ENCODE measurements at regions not wholly inside any gene's neighbourhood (a gene's known extent, or its start where the extent isn't known, plus 50 kb on each side); places are given as distances from the start of the nearest gene placed in this dataset.
A peak's percentile ranks its signal among the peaks of the same experiment; 100 is the strongest.

- no peak for DNase-seq
Measured at GRCh38 chr9:69955536-69956355, 87.9 kb upstream of the MAMDC2 start.

- DNase-seq: no peak
Measured at GRCh38 chr9:69961843-69962242, 81.8 kb upstream of the MAMDC2 start.

GRCh38 chr9:69963803-69964202 lies 79.8 kb upstream of the MAMDC2 start:
- DNase-seq: no peak

- DNase-seq: no peak
Measured at GRCh38 chr9:69964446-69964845, 79.2 kb upstream of the MAMDC2 start.

- DNase-seq: no peak
Measured at GRCh38 chr9:69965416-69966145, 78.1 kb upstream of the MAMDC2 start.

- no peak for DNase-seq
Measured at GRCh38 chr9:69967344-69967743, 76.3 kb upstream of the MAMDC2 start.

- no peak for DNase-seq
Measured at GRCh38 chr9:69970001-69970533, 73.6 kb upstream of the MAMDC2 start.

- peak; percentile 45 for DNase-seq
Measured at GRCh38 chr9:69971643-69972449, 71.8 kb upstream of the MAMDC2 start.

- DNase-seq: no peak
Measured at GRCh38 chr9:69975681-69976080, 68.0 kb upstream of the MAMDC2 start.

- peak; percentile 54 for DNase-seq
Measured at GRCh38 chr9:69976152-69976551, 67.5 kb upstream of the MAMDC2 start.

GRCh38 chr9:69980041-69980440 lies 63.6 kb upstream of the MAMDC2 start:
- DNase-seq: no peak

- no peak for DNase-seq
Measured at GRCh38 chr9:69980591-69980990, 63.1 kb upstream of the MAMDC2 start.

GRCh38 chr9:69981686-69982445 lies 61.8 kb upstream of the MAMDC2 start:
- DNase-seq: peak; percentile 71

GRCh38 chr9:69984831-69985230 lies 58.8 kb upstream of the MAMDC2 start:
- no peak for DNase-seq

- DNase-seq: no peak
Measured at GRCh38 chr9:69985971-69986370, 57.7 kb upstream of the MAMDC2 start.

GRCh38 chr9:69986970-69987369 lies 56.7 kb upstream of the MAMDC2 start:
- no peak for DNase-seq

- no peak for DNase-seq
Measured at GRCh38 chr9:69987457-69987856, 56.2 kb upstream of the MAMDC2 start.

- no peak for DNase-seq
Measured at GRCh38 chr9:69993110-69993509, 50.5 kb upstream of the MAMDC2 start.
